Kidney (tissue), 13 donors: ENCODE measurements at regions not wholly inside any gene's neighbourhood (a gene's known extent, or its start where the extent isn't known, plus 50 kb on each side); places are given as distances from the start of the nearest gene placed in this dataset.

ENCODE experiments used
- DNase-seq, 5 donors: peaks; one replicate each; pipeline ENCODE4 v3.0.0-alpha.2; 2013 to 2020
- FAIRE-seq: peaks from 2 replicates; lab custom pipeline; 2012; peaks lifted over from hg19 to GRCh38; lab: Jason Lieb, UNC
- H3K27ac ChIP-seq, 2 donors: one replicate each; pipeline ENCODE4 v1.7.0; 2013; ENCODE audit warnings: low read depth in 2 of 2, low read length in 2 of 2, inconsistent platforms in 1 of 2
- H3K27me3 ChIP-seq: one replicate; pipeline ENCODE4 v1.7.1; 2013; ENCODE audit warnings: low read length, inconsistent platforms; ENCODE audit not compliant: control insufficient read depth, insufficient read depth
- H3K36me3 ChIP-seq, 3 donors: one replicate each; pipeline versions ENCODE4 v1.7.0 to v1.7.1; 2013; ENCODE audit warnings: low read length in 3 of 3, control low read depth in 1 of 3, inconsistent platforms in 1 of 3; ENCODE audit not compliant: insufficient read depth in 3 of 3, control insufficient read depth in 2 of 3
- H3K4me1 ChIP-seq, 3 donors: one replicate each; pipeline versions ENCODE4 v1.7.0 to v1.7.1; 2013; ENCODE audit warnings: low read length in 3 of 3, inconsistent platforms in 1 of 3, low read depth in 1 of 3; ENCODE audit not compliant: control insufficient read depth in 2 of 3, insufficient read depth in 2 of 3
- H3K4me3 ChIP-seq, 3 donors: one replicate each; pipeline versions ENCODE4 v1.7.0 to v1.8.1; 2013; ENCODE audit warnings: low read length in 3 of 3, control low read depth in 1 of 3, inconsistent platforms in 1 of 3
- H3K9ac ChIP-seq, 3 donors: one replicate each; pipeline versions ENCODE4 v1.7.0 to v1.7.1; 2013; ENCODE audit warnings: low read length in 3 of 3, control low read depth in 1 of 3, inconsistent platforms in 1 of 3
- H3K9me3 ChIP-seq, 3 donors: one replicate each; pipeline versions ENCODE4 v1.7.0 to v1.7.1; 2013; ENCODE audit warnings: low read length in 3 of 3, control low read depth in 1 of 3, inconsistent platforms in 1 of 3; ENCODE audit not compliant: control insufficient read depth in 2 of 3, insufficient read depth in 1 of 3
- intact Hi-C: fragments of 100-400 bp; cut with DNase I; formaldehyde crosslinking; loops from one replicate; pipeline ENCODE4 v1.11.1; 2022
- TF ChIP-seq, protein P1 (sequence below): IDR thresholded peaks from 3 replicates; pipeline ENCODE4 v1.5.1; 2012; ENCODE audit warnings: mild to moderate bottlenecking, moderate library complexity, borderline replicate concordance; ENCODE audit not compliant: insufficient read depth; ENCODE audit errors: extremely low read depth
- donor health status: control.
- donor health status: control.
- donor health status: control.
- donor health status: control.
- donor health status: control.
- donor health status: DM: yes; HTN: yes; CAD: no.
- donor health status: Normal renal cell carcinoma (clear cell type).

DNA sequence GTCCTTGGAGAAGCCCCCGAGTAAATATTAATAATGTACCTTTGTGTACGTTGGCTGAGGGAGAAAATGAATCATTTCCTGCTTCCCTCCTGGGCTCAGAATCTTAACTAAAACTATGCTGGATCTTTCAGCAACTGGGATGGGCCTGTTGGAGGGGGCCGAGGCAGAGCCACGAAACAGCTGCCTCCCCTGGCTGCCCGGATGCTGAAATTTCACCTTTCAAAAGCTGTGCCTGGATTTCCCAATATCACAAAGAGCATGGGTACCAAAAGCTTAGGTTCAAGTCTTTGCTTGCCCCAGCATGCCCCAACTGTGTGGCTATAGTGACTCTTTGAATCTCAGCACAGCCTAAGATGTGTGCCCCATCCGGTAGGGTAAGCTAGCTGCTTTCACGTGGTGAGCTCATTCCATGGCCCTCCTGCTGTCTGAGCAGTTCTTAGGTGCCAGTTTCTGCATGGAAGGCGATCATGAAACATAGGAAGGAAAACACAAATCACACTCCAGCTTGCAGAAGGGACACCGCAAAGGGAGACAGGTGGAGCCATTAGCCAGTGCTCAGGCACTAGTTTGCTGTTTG is 473.5 kb downstream of the PTPRU start:
- Histone ChIP-seq H3K9me3 (no peaks in the 10 kb centered on the region), H3K4me3 (no peak overlapping the region), H3K27ac (no peak overlapping the region), H3K4me1 (no peaks in the 10 kb centered on the region), H3K36me3 (no peaks in the 10 kb centered on the region), H3K9ac (no peak overlapping the region), H3K27me3 (no peaks in the 10 kb centered on the region)
- no peak for DNase-seq
- TF ChIP-seq, protein P1, sequence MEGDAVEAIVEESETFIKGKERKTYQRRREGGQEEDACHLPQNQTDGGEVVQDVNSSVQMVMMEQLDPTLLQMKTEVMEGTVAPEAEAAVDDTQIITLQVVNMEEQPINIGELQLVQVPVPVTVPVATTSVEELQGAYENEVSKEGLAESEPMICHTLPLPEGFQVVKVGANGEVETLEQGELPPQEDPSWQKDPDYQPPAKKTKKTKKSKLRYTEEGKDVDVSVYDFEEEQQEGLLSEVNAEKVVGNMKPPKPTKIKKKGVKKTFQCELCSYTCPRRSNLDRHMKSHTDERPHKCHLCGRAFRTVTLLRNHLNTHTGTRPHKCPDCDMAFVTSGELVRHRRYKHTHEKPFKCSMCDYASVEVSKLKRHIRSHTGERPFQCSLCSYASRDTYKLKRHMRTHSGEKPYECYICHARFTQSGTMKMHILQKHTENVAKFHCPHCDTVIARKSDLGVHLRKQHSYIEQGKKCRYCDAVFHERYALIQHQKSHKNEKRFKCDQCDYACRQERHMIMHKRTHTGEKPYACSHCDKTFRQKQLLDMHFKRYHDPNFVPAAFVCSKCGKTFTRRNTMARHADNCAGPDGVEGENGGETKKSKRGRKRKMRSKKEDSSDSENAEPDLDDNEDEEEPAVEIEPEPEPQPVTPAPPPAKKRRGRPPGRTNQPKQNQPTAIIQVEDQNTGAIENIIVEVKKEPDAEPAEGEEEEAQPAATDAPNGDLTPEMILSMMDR, result no peak
- intact Hi-C loops, result no loop called here
- no peak for FAIRE-seq

- TF ChIP-seq, protein P1, result no peak
- Histone ChIP-seq H3K36me3 (no peaks in the 10 kb centered on the region), H3K9ac (no peak overlapping the region), H3K27me3 (no peaks in the 10 kb centered on the region), H3K9me3 (no peaks in the 10 kb centered on the region), H3K27ac (no peak overlapping the region), H3K4me3 (no peak overlapping the region), H3K4me1 (no peaks in the 10 kb centered on the region)
- no peak for FAIRE-seq
- intact Hi-C loops, result no loop called here
- peak in 3 of 5 donors; percentile 25 to 37 (median 35) for DNase-seq
Observed at GRCh38 chr1:29708796-29709703, 472.7 kb downstream of the PTPRU start.

- intact Hi-C loops, result no loop called here
- H3K4me3 ChIP-seq, result no peak overlapping the region
- TF ChIP-seq, protein P1, result no peak
- DNase-seq, result peak in 1 of 5 donors; percentile 32
- no peaks in the 10 kb centered on the region for H3K36me3 ChIP-seq
- no peaks in the 10 kb centered on the region for H3K4me1 ChIP-seq
- no peaks in the 10 kb centered on the region for H3K27me3 ChIP-seq
- H3K9me3 ChIP-seq, result no peaks in the 10 kb centered on the region
- no peak overlapping the region for H3K9ac ChIP-seq
- H3K27ac ChIP-seq, result no peak overlapping the region
- FAIRE-seq, result no peak
Observed at GRCh38 chr1:29708381-29708780, 472.1 kb downstream of the PTPRU start.
